ENCODE measurements at regions not wholly inside any gene's neighbourhood (a gene's known extent, or its start where the extent isn't known, plus 50 kb on each side); places are given as distances from the start of the nearest gene placed in this dataset.

DNA sequence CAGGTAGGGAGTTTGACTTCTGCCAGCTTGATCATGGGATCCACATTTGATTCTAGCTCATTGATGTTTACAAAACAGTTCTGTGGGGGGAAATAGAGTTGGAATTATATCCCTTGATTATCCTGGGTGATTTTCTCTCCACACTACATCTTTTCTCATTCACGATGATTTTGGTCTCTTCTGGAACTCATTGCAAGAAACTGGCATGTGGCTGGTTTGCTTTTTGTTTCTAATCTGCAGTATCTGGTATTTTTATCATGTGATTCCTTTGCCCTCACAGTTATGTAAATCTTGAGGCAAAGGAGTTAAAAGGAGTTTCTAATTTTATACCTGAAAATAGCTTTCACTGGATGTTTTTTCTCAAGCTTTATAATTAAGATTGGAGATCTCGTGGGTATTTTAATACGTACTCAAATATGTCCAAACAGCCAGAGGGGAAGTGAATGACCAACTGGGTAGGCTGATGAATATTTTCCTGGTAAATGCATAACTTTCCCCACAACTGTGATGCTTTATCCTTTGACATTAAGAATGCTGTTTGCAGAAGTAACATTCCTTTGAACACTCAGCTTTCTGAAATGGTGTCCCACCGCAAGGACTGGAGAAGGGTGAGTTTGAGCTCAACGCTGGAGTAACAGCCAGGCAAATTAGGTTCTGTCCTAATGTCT is 502.9 kb upstream of the ZEB2 start:
- TF ChIP-seq CREB5 (CRISPR knock-in tag; IDR thresholded peaks at IDR 0.05; ENCODE audit: low read depth) (no peak), ISL1 (CRISPR knock-in tag; IDR thresholded peaks at IDR 0.05) (peak; percentile 41; the same call in 1 of the 2 replicates)
- peak; percentile 91 for ATAC-seq

GRCh38 chr2:145021962-145022665 is 502.2 kb upstream of the ZEB2 start:
- no peak for TF ChIP-seq ZFP3 (CRISPR knock-in tag; IDR thresholded peaks at IDR 0.05)
- no peak for TF ChIP-seq ZFP30 (CRISPR knock-in tag; IDR thresholded peaks at IDR 0.05)
- TF ChIP-seq ZNF8 (CRISPR knock-in tag; IDR thresholded peaks at IDR 0.05): no peak
- no peak for TF ChIP-seq GLIS3 (CRISPR knock-in tag; IDR thresholded peaks at IDR 0.05)
- no peak for TF ChIP-seq BACH2 (CRISPR knock-in tag; IDR thresholded peaks at IDR 0.05; ENCODE audit: borderline replicate concordance)
- TF ChIP-seq PATZ1 (CRISPR knock-in tag; IDR thresholded peaks at IDR 0.05; ENCODE audit: borderline replicate concordance): no peak
- TF ChIP-seq ZC3H10 (CRISPR knock-in tag; IDR thresholded peaks at IDR 0.05): no peak
- no peak for ATAC-seq

DNA sequence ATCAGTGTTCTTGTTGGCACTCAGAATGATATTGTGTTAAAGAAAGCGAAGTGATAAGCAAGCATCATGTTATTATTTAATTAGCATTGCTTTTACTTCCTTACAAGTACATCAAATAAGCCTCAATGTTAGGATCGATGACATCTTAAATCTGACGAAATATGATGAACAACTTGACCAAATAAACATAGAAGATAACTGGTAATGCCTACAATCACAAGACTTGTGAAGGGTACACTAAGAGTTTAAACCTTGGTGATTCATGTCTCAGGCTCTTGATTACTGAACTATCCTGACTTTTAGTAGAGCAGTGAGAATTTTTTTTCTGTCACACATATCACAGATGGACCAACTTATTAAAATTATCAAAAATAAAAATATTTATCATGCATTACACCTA is 500.8 kb upstream of the ZEB2 start:
- TF ChIP-seq ZNF565 (CRISPR knock-in tag; conservative IDR thresholded peaks at IDR 0.05; ENCODE audit: low read depth) (no peak), ZFP3 (CRISPR knock-in tag; IDR thresholded peaks at IDR 0.05) (no peak)
- no peak for ATAC-seq

DNA sequence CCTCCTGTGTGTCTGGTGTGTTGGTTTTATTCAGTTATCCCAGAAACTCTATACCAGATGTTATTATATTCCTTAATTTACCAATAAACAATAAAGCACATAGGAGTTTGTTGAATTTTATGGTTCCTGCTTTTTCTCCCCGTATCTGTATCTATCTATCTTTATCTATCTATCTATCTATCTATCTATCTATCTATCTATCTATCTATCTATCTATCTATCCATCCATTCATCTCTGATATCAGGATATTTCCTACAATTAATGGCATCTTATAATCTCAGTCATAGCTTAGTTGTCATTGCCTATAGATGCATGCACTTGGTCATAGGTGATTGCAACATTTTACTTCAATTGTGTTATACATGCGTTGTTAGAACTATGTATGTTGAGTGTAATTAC is 500.2 kb upstream of the ZEB2 start:
- no peak for TF ChIP-seq ZNF70 (CRISPR knock-in tag; IDR thresholded peaks at IDR 0.05)
- no peak for TF ChIP-seq CSDC2 (CRISPR knock-in tag; IDR thresholded peaks at IDR 0.05)
- no peak for TF ChIP-seq RARB (CRISPR knock-in tag; IDR thresholded peaks at IDR 0.05)
- no peak for TF ChIP-seq ZNF565 (CRISPR knock-in tag; conservative IDR thresholded peaks at IDR 0.05; ENCODE audit: low read depth)
- TF ChIP-seq TOX (CRISPR knock-in tag; IDR thresholded peaks at IDR 0.05; ENCODE audit: borderline replicate concordance): no peak
- no peak for TF ChIP-seq ESRRG (CRISPR knock-in tag; IDR thresholded peaks at IDR 0.05)
- no peak for TF ChIP-seq TCF4 (CRISPR knock-in tag; IDR thresholded peaks at IDR 0.05; ENCODE audit: borderline replicate concordance)
- no peak for TF ChIP-seq PPARA (CRISPR knock-in tag; IDR thresholded peaks at IDR 0.05; ENCODE audit: borderline replicate concordance)
- no peak for TF ChIP-seq OSR1 (CRISPR knock-in tag; IDR thresholded peaks at IDR 0.05)
- no peak for TF ChIP-seq GLIS3 (CRISPR knock-in tag; IDR thresholded peaks at IDR 0.05)
- ATAC-seq: no peak

- no peak for ATAC-seq
- TF ChIP-seq ZNF70 (CRISPR knock-in tag; IDR thresholded peaks at IDR 0.05): no peak
- TF ChIP-seq, protein P1, sequence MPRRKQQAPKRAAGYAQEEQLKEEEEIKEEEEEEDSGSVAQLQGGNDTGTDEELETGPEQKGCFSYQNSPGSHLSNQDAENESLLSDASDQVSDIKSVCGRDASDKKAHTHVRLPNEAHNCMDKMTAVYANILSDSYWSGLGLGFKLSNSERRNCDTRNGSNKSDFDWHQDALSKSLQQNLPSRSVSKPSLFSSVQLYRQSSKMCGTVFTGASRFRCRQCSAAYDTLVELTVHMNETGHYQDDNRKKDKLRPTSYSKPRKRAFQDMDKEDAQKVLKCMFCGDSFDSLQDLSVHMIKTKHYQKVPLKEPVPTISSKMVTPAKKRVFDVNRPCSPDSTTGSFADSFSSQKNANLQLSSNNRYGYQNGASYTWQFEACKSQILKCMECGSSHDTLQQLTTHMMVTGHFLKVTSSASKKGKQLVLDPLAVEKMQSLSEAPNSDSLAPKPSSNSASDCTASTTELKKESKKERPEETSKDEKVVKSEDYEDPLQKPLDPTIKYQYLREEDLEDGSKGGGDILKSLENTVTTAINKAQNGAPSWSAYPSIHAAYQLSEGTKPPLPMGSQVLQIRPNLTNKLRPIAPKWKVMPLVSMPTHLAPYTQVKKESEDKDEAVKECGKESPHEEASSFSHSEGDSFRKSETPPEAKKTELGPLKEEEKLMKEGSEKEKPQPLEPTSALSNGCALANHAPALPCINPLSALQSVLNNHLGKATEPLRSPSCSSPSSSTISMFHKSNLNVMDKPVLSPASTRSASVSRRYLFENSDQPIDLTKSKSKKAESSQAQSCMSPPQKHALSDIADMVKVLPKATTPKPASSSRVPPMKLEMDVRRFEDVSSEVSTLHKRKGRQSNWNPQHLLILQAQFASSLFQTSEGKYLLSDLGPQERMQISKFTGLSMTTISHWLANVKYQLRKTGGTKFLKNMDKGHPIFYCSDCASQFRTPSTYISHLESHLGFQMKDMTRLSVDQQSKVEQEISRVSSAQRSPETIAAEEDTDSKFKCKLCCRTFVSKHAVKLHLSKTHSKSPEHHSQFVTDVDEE (CRISPR knock-in tag; IDR thresholded peaks at IDR 0.05): no peak
- no peak for TF ChIP-seq TOX (CRISPR knock-in tag; IDR thresholded peaks at IDR 0.05; ENCODE audit: borderline replicate concordance)
- TF ChIP-seq ZNF565 (CRISPR knock-in tag; conservative IDR thresholded peaks at IDR 0.05; ENCODE audit: low read depth): no peak
- TF ChIP-seq ZFP3 (CRISPR knock-in tag; IDR thresholded peaks at IDR 0.05): no peak
- no peak for TF ChIP-seq ESRRG (CRISPR knock-in tag; IDR thresholded peaks at IDR 0.05)
- no peak for TF ChIP-seq TCF4 (CRISPR knock-in tag; IDR thresholded peaks at IDR 0.05; ENCODE audit: borderline replicate concordance)
- no peak for TF ChIP-seq ISL1 (CRISPR knock-in tag; IDR thresholded peaks at IDR 0.05)
- no peak for TF ChIP-seq POU6F1 (CRISPR knock-in tag; IDR thresholded peaks at IDR 0.05; ENCODE audit: borderline replicate concordance, low read depth)
- TF ChIP-seq PPARA (CRISPR knock-in tag; IDR thresholded peaks at IDR 0.05; ENCODE audit: borderline replicate concordance): no peak
- no peak for TF ChIP-seq SNAI2 (CRISPR knock-in tag; IDR thresholded peaks at IDR 0.05)
- TF ChIP-seq ZC3H10 (CRISPR knock-in tag; IDR thresholded peaks at IDR 0.05): no peak
- no peak for TF ChIP-seq ARNTL (CRISPR knock-in tag; IDR thresholded peaks at IDR 0.05; ENCODE audit: borderline replicate concordance, low read depth)
- TF ChIP-seq BACH2 (CRISPR knock-in tag; IDR thresholded peaks at IDR 0.05; ENCODE audit: borderline replicate concordance): no peak
- no peak for TF ChIP-seq CSDC2 (CRISPR knock-in tag; IDR thresholded peaks at IDR 0.05)
- TF ChIP-seq CREB5 (CRISPR knock-in tag; IDR thresholded peaks at IDR 0.05; ENCODE audit: low read depth): no peak
- TF ChIP-seq RARB (CRISPR knock-in tag; IDR thresholded peaks at IDR 0.05): no peak
Measured at GRCh38 chr2:145018502-145018901, 498.6 kb upstream of the ZEB2 start.
